GM21717 (cell line): ENCODE measurements at regions not wholly inside any gene's neighbourhood (a gene's known extent, or its start where the extent isn't known, plus 50 kb on each side); places are given as distances from the start of the nearest gene placed in this dataset.

Experiments
- ATAC-seq: cut with Tn5 transposase; IDR thresholded peaks from one replicate; pipeline ENCODE4 v1.9.1; 2021; ENCODE audit warnings: mild to moderate bottlenecking, moderate library complexity; ENCODE audit not compliant: unreplicated experiment

GRCh38 chr13:24075137-24075975 is 85.2 kb upstream of the SPATA13 start:
- ATAC-seq, result no peak

DNA sequence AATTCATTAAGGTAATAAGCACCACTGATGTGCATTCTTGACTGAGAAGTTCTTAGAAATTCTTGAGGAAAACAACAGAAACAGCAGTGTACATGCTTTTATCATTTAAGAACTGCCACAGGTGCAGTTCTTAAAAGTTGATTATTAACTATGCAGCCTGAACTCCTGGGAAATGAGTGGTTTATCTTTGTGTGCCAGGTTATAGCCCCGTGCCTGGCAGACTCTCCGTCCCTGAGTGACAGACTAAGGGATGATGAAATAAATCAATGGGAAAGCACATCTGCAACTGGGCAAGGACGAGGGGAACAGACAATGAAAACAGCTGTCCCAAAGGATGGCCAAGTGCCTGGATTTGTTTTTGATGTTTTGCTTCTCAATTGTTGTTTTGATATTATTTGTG is 84.4 kb upstream of the SPATA13 start:
- ATAC-seq, result no peak

DNA sequence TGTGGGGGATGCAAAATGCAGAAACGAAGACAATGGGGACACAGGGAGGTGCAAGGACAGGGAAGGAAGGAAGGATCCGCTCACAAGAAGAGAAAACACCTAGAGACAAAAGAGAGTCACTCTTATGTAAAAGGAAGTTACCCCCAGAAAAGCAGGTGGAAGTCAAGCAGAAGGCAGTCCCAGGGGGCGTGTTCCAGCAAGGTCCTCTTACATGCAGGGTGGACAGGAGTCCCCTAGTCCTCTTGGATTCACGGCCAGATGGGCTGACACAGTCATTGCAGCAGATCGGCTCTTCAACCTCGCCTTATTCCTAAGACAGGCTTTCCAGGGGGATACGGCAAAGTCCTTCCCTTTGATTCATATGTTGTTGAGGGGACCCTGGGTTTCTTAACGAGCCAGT is 83.9 kb upstream of the SPATA13 start:
- ATAC-seq, result no peak

DNA sequence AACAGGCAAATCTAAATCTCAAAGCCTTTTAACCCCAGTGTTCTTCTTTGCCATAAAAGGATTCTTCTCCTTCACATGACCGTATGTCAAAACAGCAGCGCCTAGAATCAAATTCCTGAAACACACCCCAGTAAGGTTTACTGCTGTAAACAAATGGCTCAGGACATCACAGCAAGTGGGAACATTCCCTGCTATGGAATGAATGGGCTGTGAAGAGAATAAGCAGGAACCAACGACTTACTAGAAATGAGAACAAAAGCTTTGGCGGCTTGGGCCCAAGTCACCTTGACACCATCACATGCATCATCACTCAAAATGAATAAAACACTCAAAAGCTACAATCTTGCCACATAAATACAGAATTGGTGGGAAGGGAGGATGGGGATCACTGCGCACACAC is 80.4 kb upstream of the SPATA13 start:
- ATAC-seq, result no peak

GRCh38 chr13:24081387-24081786 is 79.1 kb upstream of the SPATA13 start:
- no peak for ATAC-seq

DNA sequence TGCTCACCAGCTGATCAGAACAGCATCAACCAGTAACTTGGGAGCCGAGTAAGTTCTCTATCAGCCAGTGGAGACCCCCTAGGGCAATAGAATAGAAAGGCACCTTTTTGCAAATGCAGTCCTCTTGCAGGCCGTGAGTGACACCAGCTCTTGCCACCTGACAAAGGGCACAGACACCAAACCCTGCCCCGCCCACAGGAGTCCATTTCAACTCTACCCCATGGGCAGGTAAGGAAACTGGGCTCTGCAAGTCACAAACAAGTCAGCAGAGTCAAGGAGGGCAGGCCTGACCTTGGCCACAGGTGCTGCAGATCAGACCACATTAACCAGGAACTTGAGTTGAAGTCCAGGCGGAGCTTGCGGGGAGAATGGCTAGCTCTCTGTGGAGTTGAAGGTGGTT is 77.4 kb upstream of the SPATA13 start:
- ATAC-seq, result no peak

DNA sequence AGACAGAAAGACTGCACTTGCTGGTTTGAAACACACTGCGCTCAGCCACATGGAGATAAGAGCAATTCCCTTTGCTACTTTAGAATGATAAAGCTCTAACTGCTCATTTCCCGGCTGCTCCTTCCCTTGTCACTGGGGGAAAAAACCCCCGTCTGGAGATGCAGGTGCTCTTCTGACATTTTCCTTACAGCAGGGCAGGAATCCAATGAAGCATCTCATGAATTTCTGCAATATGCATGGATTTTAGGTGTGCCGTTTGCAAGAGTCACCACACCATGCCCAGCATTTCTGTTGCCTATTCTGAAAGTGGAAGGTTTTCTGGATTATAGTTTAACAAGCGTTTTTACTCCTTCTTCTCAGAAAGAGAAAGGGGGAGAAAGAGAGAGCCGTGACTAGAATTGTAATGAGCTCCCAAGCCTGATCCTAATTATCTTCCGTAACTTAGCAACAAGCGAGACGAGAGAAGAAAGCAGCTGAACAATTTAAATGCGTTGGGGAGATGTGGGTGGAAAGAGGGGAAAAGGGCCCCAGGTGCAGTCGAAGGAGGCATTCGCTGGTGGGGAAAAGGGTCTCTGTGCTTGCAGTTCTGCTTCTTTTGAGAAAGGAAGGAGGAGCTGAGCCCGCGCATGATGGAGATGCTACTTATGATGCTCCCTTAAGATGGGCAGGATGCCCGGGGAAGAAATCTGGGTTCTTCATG is 76.6 kb upstream of the SPATA13 start:
- no peak for ATAC-seq

DNA sequence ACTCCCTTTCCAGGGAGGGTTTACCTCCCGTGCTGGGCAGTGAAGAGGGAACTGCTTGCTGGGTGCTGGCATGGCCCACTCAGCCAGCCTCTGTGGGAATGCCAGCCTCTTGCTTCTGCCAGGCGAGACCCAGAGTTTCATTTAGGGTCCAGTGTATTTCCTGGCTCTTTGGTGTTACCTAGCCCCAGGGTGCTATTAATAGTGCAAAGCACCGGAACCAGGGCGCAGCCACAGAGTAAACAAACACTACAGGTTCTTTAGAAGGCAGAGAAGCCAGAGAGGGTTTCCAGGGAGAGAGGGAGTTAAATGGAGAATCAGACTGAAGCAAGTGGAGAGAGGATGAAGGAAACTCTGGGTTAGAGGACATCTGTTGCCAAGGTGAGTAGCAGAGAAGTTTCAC is 74.9 kb upstream of the SPATA13 start:
- no peak for ATAC-seq

- ATAC-seq, result no peak
Observed at GRCh38 chr13:24086642-24087041, 73.9 kb upstream of the SPATA13 start.

DNA sequence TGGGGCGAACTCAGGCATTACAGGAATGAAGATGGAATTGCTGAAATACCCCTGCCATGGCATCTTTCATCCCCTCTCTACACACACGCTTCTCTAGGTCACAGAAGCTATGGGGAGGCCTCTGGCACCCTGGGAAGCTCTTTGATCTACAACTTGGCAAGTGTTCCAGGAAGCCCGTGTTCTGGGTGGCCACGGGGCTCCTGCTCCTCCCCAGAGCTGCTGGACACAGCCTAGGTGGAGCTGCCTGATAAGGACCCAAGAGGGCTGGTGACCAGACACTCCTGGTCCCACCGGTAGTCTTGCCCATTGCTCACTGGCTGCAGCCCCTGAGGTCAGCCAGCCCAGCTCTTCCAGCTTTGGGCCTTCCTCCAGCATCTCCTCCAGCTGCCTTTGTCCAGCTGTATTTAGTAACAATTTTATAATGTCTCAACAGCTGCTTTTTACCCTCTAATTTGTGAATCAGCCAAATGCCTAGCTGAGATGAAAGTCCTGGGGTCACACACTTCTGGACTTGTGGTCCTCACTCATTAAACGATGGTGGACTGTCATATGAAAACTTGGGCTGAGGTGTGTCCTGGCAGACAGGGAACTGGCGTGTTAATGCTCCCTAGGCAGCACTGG is 72.8 kb upstream of the SPATA13 start:
- no peak for ATAC-seq

DNA sequence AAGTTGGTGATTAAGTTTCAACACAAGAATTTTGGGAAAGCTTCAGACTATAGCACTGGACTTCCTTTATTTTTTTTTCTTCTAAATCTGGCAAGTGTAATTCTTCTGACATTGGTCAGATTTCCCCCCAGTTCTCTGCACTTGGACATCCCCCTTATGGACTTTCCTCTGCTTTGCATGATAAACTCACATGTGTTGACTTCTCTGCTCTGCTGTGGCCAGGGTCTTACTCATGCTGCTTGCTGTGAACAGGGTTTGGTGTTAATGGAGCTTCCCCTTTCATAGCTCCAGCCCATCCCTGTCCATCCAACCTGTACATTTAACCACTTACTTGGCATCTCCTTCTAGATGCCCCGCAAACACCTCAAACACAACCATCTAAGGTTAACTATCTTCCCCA is 70.5 kb upstream of the SPATA13 start:
- ATAC-seq, result no peak

- no peak for ATAC-seq
Observed at GRCh38 chr13:24091080-24091479, 69.4 kb upstream of the SPATA13 start.

- ATAC-seq, result no peak
Observed at GRCh38 chr13:24092108-24092507, 68.4 kb upstream of the SPATA13 start.

DNA sequence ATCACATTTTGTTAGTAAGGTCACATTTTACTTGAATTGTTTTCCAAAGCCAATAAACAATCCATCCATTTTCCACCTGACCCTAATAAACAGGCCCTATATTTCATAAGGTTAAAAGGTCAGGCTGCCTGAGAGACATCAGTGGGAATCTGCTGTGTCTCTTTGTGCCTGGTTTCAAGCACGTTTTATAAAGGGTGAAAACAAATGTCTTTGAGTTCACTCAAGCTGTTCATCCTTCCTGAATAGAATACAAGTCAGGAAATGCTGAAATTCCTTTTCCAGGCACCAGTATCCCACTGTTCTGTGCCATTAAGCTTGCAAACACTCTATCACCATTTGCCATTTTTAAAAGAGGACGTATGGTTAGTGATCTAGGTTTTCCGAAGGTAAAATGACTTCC is 67.5 kb upstream of the SPATA13 start:
- ATAC-seq, result no peak

DNA sequence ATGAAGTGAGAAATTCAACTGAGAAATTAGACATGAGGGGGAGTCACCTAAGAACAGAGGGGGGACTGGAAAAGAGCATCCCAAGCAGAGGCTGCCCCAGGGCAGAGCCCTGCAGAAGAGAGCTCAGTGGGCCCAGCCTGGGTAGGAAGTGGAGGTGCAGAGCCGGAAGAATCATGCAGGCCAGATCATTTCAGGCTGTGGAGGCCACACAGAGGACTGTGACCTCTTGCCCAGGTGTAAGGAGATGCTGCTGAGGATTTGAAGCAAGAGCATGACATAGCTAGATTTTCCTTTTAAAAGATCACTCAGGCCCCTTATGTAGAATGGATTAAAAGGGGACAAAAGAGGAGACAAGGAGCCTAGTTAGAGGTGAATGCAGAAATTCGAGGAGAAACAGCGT is 63.9 kb upstream of the SPATA13 start:
- no peak for ATAC-seq

DNA sequence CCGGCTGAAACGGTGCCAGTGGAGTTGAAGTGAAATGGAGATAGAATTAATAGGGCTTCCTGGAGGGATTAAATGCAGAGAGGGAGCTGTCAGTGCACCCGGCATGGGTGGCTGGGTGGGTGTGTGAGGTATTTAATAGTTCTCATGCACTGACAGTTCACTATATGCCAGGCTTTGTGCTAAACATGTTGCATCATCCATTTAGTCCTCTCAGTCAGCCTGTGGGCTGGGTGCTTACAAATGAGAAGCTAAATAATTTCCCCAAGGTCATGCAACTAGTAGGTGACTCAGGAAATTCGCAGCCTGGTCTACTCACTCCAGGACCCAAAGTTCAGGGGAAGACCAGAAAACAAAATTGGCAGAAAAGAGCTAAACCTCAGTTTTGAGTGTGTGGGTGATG is 63.5 kb upstream of the SPATA13 start:
- ATAC-seq, result no peak

DNA sequence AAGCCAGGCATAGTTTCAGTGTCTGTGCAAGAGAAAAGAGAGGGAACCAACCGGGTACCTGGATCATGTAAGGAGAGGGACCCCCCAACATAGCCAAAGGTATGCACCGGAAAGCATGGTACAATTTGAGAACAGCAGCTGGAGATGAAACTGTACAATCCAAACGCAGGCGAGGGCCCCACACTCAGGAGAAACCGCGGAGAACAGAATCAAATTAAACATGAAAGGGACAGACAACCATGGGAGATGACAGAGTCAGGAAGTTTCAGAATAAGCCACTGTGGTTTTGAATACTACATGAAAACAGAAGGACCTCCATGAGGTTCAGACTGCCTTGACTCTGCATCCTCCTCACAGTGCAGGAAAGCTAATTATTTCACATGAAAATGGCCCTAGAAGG is 62.9 kb upstream of the SPATA13 start:
- no peak for ATAC-seq

GRCh38 chr13:24099490-24099889 is 61.0 kb upstream of the SPATA13 start:
- ATAC-seq, result no peak

- no peak for ATAC-seq
Observed at GRCh38 chr13:24100188-24100587, 60.3 kb upstream of the SPATA13 start.

DNA sequence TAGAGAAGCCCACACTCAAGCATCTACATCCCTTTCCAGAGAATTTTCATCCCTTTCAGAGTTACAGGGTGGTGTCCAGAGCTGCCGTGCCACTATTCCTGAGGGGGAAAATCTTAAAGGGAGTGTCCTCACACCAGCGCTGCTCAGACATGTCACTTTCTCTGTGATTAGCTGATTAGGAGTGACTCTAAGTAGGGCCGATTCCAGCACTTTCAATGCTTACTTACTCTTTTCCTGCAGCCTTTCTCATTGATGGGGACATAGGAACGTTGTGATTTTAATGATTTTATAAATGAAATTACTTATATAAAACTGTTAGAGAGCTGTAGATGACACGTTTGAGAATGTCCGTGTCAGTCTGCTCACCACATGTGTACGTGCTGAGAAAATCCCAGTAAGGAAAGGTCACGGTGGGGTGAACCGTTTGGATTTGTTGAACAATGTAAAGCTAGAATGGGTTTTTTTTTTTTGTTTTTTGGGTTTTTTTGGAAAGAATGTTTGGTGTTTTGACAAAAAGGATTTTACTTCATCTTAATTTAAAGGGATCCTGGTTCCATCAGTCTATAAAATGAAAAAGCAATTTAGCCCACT is 56.6 kb upstream of the SPATA13 start:
- no peak for ATAC-seq

DNA sequence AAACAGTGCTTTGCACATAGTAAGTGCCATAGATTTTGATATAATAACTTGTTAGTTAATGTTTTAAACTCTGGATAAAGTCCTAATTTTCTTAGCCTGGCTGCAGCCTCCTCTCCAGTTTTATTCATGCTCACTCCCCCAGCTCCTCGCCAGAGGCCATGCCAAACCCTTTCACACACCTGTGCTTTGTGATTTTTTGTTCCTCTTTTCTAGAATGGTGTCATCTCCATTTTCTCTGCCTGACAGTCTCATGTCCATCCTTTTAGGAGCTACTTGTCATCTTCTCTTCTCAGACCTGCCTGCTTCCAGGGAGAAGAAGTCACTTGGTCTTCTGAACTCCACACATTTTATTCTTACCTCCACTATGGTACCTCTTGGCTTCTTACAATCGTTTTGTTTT is 55.8 kb upstream of the SPATA13 start:
- no peak for ATAC-seq

DNA sequence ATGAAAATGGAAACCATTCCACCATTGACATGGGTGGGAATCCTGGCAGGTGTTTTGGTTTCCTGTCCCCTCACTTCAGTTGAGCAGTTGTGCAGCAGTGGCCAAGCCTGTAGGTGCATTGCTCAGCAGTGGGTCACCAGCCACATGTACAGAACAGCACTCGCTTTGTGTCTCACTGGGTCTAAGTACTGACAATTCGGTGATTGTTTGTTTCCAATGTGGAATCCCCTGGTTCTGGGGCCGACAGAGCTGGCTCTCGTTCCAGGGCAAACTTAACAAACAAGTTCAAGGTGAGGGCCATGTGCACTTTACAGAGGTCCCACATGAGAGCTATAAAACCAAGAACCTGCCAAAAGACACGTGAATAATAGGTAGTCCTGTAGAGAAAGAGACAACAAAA is 54.1 kb upstream of the SPATA13 start:
- no peak for ATAC-seq
